Prostate gland (tissue), 2 donors: ENCODE measurements at regions not wholly inside any gene's neighbourhood (a gene's known extent, or its start where the extent isn't known, plus 50 kb on each side); places are given as distances from the start of the nearest gene placed in this dataset.

Experiments used
- DNase-seq: peaks from one replicate; pipeline ENCODE4 v3.0.0-alpha.2; 2019; ENCODE audit warnings: low spot score
- H3K27ac ChIP-seq, 2 donors: fragments of 200-600 bp; sonication (generic); 2 replicates each; pipeline ENCODE4 v1.5.1; 2017 to 2019
- H3K27me3 ChIP-seq: fragments of 200-600 bp; sonication (generic); replicated peaks from 2 replicates; pipeline ENCODE4 v1.5.1; 2019; ENCODE audit not compliant: insufficient read depth
- H3K36me3 ChIP-seq, 2 donors: fragments of 200-600 bp; sonication (generic); 1 replicate in 1 of 2; 2 replicates in 1 of 2; pipeline versions ENCODE4 v1.5.1 to v1.8.1; 2017 to 2019
- H3K4me1 ChIP-seq: fragments of 200-600 bp; sonication (generic); replicated peaks from 2 replicates; pipeline ENCODE4 v1.5.1; 2019
- H3K4me3 ChIP-seq, 2 donors: fragments of 200-600 bp; sonication (generic); 2 replicates each; pipeline ENCODE4 v1.5.1; 2017 to 2019
- H3K9me3 ChIP-seq: fragments of 200-600 bp; sonication (generic); 2 replicates; pipeline ENCODE4 v1.5.1; 2017
- POLR2A ChIP-seq: fragments of 450-650 bp; IDR thresholded peaks from one replicate; pipeline ENCODE4 v1.6.1; 2016; ENCODE audit warnings: antibody characterized with exemption, mild to moderate bottlenecking
- POLR2AphosphoS5 ChIP-seq: sonication (generic); formaldehyde crosslinking; IDR thresholded peaks from one replicate; pipeline ENCODE4 v1.6.1; 2017; ENCODE audit warnings: antibody characterized with exemption
- WGBS: methylation state at CpG from one replicate; pipeline ENCODE4 v1.1.5; 2018; 5-methylcytosine and 5-hydroxymethylcytosine counted together
- intact Hi-C: fragments of 100-400 bp; cut with DNase I; formaldehyde crosslinking; loops from one replicate; pipeline ENCODE4 v1.14.2; 2022
- TF ChIP-seq, protein P1 (sequence below), 4 experiments: fragments of 200-600 bp in 2 of 4; fragments of 450-650 bp in 2 of 4; sonication (generic) in 2 of 4; IDR thresholded peaks; 1 replicate in 3 of 4; 2 replicates in 1 of 4; pipeline ENCODE4 v1.5.1; 2016 to 2019; ENCODE audit warnings: antibody characterized with exemption in 4 of 4, mild to moderate bottlenecking in 2 of 4, moderate library complexity in 2 of 4

DNA sequence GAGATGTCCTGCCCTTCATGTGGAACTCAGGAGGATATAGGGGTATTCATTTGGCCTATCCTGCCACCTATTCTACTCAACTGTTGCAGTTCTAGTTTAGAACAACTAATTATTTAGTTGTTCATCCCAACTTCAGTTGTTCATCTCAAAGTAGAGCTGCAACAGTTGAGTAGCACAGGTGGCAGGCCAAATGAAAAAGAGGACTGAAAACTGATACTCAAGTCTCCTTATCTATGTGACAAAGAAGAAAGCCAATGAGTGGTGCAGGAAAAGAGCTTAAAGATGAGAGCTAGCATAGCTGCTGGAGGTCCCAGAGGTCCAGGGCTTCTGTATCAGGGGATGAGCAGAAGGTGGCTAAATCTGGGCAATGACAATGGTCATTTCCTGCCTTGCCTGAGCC is 148.9 kb upstream of the KITLG start:
- intact Hi-C loops = no loop called here
- Histone ChIP-seq H3K9me3 (no peaks in the 10 kb centered on the region), H3K4me3 (no peak overlapping the region), H3K27ac (no peak overlapping the region), H3K4me1 (no peaks in the 10 kb centered on the region), H3K27me3 (peaks cover 2% of the 10 kb centered on the region), H3K36me3 (no peaks in the 10 kb centered on the region)
- DNase-seq = no peak
- TF ChIP-seq POLR2AphosphoS5 (no peak), POLR2A (no peak)
- TF ChIP-seq, protein P1, sequence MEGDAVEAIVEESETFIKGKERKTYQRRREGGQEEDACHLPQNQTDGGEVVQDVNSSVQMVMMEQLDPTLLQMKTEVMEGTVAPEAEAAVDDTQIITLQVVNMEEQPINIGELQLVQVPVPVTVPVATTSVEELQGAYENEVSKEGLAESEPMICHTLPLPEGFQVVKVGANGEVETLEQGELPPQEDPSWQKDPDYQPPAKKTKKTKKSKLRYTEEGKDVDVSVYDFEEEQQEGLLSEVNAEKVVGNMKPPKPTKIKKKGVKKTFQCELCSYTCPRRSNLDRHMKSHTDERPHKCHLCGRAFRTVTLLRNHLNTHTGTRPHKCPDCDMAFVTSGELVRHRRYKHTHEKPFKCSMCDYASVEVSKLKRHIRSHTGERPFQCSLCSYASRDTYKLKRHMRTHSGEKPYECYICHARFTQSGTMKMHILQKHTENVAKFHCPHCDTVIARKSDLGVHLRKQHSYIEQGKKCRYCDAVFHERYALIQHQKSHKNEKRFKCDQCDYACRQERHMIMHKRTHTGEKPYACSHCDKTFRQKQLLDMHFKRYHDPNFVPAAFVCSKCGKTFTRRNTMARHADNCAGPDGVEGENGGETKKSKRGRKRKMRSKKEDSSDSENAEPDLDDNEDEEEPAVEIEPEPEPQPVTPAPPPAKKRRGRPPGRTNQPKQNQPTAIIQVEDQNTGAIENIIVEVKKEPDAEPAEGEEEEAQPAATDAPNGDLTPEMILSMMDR (IDR thresholded peaks at IDR 0.05) = no peak

DNA sequence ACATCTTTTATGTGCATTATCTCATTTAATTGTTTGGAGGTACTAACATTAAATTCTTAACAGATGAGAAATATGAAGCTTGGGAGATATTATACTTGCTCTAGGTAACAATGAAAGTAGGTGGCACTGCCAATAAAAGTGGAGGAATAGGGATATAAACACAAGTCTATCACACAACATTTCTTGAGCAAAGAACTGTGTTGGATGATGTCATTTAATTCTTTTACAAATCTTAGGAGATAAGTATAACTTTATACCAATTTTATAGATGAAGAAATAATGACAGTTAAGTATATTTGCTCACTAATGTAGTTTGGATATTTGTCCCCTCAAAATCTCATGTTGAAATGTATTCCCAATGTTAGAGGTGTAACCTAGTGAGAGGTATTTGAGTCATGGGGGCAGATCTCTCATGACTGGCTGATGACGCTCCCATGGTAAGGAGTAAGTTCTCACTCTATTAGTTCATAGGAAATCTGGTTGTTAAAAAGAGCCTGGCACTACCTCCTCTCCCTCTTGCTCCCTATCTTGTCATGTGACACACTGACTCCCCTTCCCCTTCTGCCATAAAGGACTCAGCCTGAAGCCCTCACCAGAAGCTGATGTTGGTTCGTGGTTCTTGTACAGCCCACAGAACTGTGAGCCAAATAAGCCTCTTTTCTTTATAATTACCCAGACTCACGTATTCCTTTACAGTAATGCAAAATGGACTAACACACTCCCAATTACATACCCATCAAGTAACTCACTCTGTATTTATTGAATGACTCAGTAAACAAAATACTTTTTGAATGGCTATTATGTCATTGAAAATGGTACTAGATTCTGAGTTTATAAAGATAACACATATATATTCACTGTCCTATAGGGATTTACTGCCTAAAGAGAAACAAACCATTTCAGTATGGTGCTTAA is 146.8 kb upstream of the KITLG start:
- no peak for DNase-seq
- TF ChIP-seq POLR2A (no peak), POLR2AphosphoS5 (no peak)
- TF ChIP-seq, protein P1 (IDR thresholded peaks at IDR 0.05) = no peak
- WGBS = 90% methylated on average over 3 of the region's 3 CpGs

DNA sequence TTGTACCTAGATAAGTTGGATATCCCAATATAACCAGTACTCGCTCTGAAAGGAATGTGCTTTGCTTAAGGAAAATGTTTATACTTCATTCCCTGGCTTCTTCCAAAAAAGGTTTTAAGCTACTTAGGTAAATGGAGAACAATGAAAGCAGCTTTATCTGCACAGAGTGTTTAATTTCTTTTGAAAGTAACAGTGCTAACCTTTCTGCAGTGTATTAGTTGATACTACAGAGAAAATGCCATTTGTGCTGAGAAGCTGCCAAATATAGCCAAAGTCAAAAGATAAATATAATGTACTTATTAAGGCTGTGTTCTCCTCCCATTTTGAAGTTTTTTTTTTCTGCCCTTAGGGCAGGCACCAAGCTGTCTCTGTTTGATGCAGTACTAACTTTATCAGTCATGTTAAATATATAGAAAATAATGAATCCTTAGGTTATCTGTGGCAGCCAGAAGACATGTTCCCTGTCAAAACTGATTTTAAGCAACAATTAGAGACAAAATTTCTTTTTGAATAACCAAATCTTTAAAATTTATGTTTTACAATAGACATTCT is 145.4 kb upstream of the KITLG start:
- no peak for DNase-seq
- H3K4me1 ChIP-seq = no peaks in the 10 kb centered on the region
- no peaks in the 10 kb centered on the region for H3K9me3 ChIP-seq
- intact Hi-C loops = no loop called here
- 68% methylated on average over 1 of the region's 1 CpG for WGBS
- H3K27me3 ChIP-seq = peaks cover 2% of the 10 kb centered on the region
- no peaks in the 10 kb centered on the region for H3K36me3 ChIP-seq
- no peak overlapping the region for H3K4me3 ChIP-seq
- TF ChIP-seq POLR2AphosphoS5 (no peak), POLR2A (no peak)
- TF ChIP-seq, protein P1 (IDR thresholded peaks at IDR 0.05) = no peak
- H3K27ac ChIP-seq = no peak overlapping the region

More for the DNA sequence above, 146.8 kb upstream of the KITLG start:
- Histone ChIP-seq H3K4me1 (no peaks in the 10 kb centered on the region), H3K4me3 (no peak overlapping the region), H3K27ac (no peak overlapping the region), H3K27me3 (peaks cover 2% of the 10 kb centered on the region), H3K36me3 (no peaks in the 10 kb centered on the region), H3K9me3 (no peaks in the 10 kb centered on the region)
- intact Hi-C loops = no loop called here

DNA sequence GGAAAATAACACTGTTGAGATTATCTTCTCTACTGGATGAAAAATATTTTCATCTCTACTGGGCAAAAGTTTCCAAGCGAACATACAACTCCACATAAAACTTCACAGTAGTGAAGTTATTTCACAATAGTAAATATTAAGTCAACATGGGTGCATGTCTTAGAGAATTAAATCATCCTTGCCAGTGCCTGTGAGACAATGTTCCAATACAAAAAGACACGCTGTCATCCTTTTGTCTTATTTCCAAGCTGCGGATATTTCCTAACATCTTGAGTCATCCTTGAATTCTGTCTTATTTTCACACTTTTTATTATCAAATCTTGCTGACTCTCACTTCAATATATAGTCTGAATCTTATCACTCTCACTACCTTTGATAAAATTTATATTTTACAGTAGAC is 142.9 kb upstream of the KITLG start:
- Histone ChIP-seq H3K36me3 (no peaks in the 10 kb centered on the region), H3K27ac (no peak overlapping the region), H3K4me1 (no peaks in the 10 kb centered on the region), H3K27me3 (peaks cover 2% of the 10 kb centered on the region), H3K4me3 (no peak overlapping the region), H3K9me3 (no peaks in the 10 kb centered on the region)
- intact Hi-C loops = no loop called here
- no peak for DNase-seq
- no peak for TF ChIP-seq POLR2AphosphoS5
- TF ChIP-seq POLR2A = no peak
- TF ChIP-seq, protein P1 (IDR thresholded peaks at IDR 0.05) = no peak
- 71% methylated on average over 3 of the region's 3 CpGs for WGBS
